GM12892 (cell line): ENCODE measurements at regions not wholly inside any gene's neighbourhood (a gene's known extent, or its start where the extent isn't known, plus 50 kb on each side); places are given as distances from the start of the nearest gene placed in this dataset.

Experiments
- POLR2A ChIP-seq: IDR thresholded peaks from 2 replicates; pipeline ENCODE4 v1.6.1; 2011; ENCODE audit warnings: low read depth, low read length, control low read depth
- POLR2AphosphoS5 ChIP-seq: IDR thresholded peaks from 2 replicates; pipeline ENCODE4 v1.6.1; 2011; ENCODE audit warnings: low read depth, low read length, control low read depth
- TAF1 ChIP-seq: IDR thresholded peaks from 2 replicates; pipeline ENCODE4 v1.6.1; 2011; ENCODE audit warnings: low read depth, mild to moderate bottlenecking, control low read depth, low read length, borderline replicate concordance

DNA sequence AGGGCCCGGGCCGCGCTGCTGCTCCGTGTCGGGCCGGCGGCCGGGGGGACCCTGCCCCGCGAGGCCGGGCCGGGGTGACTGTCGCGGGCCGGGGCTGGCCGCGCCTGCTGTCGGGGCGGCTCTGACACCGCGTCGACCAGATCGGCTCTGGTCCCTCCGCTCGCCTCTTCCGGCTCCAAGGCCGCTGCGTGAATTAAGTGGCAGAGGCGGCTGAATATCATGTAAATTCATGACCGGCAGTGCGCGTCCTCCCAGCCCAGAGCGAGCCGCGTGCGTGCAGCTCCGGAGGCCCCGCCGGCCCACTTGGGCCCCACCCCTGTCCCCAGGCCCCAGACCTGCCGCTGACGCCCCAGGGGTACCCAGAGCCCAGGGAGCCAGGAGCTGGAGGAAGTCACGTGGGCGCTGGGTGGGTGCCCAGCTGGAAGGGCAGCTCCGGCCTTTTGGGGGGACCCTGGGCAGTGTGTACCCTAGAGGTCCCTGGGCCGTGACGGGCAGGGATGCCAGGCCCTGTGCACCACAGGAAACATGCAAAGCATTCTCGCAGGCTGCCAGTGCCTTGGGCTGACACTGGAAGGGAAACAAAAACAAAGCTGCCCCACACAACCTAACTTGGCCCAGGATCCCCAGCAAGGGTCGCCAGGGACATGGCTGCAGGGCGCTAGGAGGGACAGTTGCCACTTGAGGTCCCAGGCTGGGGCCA is 584.0 kb upstream of the MKI67 start:
- no peak for TF ChIP-seq TAF1
- no peak for TF ChIP-seq POLR2A
- TF ChIP-seq POLR2AphosphoS5 = no peak
